KMS-11 (cell line): ENCODE measurements at regions not wholly inside any gene's neighbourhood (a gene's known extent, or its start where the extent isn't known, plus 50 kb on each side); places are given as distances from the start of the nearest gene placed in this dataset.
A peak's percentile ranks its signal among the peaks of the same experiment; 100 is the strongest.

Experiments used
- H2AFZ ChIP-seq: fragments of 200-600 bp; sonication (generic); 2 replicates; pipeline ENCODE4 v1.6.1; 2016; ENCODE audit warnings: antibody characterized with exemption, mixed run types, low read depth
- H3K27ac ChIP-seq: fragments of 200-600 bp; sonication (generic); 2 replicates; pipeline ENCODE4 v1.6.1; 2016; ENCODE audit warnings: mild to moderate bottlenecking, mixed run types
- H3K27me3 ChIP-seq: fragments of 200-600 bp; sonication (generic); 2 replicates; pipeline ENCODE4 v1.6.1; 2017; ENCODE audit warnings: mild to moderate bottlenecking, low read depth, mixed run types, moderate library complexity; ENCODE audit not compliant: insufficient read depth
- H3K36me3 ChIP-seq: fragments of 200-600 bp; sonication (generic); 2 replicates; pipeline ENCODE4 v1.6.1; 2017; ENCODE audit warnings: mild to moderate bottlenecking, mixed run types; ENCODE audit not compliant: insufficient read depth
- H3K4me1 ChIP-seq: fragments of 200-600 bp; sonication (generic); 2 replicates; pipeline ENCODE4 v1.6.1; 2016; ENCODE audit warnings: mild to moderate bottlenecking, low read depth, mixed run types; ENCODE audit not compliant: poor library complexity, severe bottlenecking
- H3K4me2 ChIP-seq: fragments of 200-600 bp; sonication (generic); 2 replicates; pipeline ENCODE4 v1.7.0; 2016; ENCODE audit warnings: mild to moderate bottlenecking, mixed run types
- H3K4me3 ChIP-seq: fragments of 200-600 bp; sonication (generic); IDR thresholded peaks from 2 replicates; pipeline ENCODE4 v1.6.1; 2017; ENCODE audit warnings: low read depth, low read length, mixed read lengths; ENCODE audit not compliant: insufficient read depth
- H3K79me2 ChIP-seq: fragments of 200-600 bp; sonication (generic); 2 replicates; pipeline ENCODE4 v1.6.1; 2016; ENCODE audit warnings: low read depth, mixed run types; ENCODE audit not compliant: insufficient read depth
- H3K9ac ChIP-seq: fragments of 200-600 bp; sonication (generic); 2 replicates; pipeline ENCODE4 v1.6.1; 2016; ENCODE audit warnings: mild to moderate bottlenecking, mixed run types
- H4K20me1 ChIP-seq: fragments of 200-600 bp; sonication (generic); 2 replicates; pipeline ENCODE4 v1.6.1; 2016; ENCODE audit warnings: mild to moderate bottlenecking, mixed run types; ENCODE audit not compliant: insufficient read depth
- CTCF ChIP-seq: fragments of 200-600 bp; sonication (generic); conservative IDR thresholded peaks from 2 replicates; pipeline ENCODE4 v1.6.1; 2017; ENCODE audit warnings: low read depth, mild to moderate bottlenecking, antibody characterized with exemption, low read length, moderate library complexity, mixed read lengths

- no peak overlapping the region for H3K4me3 ChIP-seq
- H3K4me1 ChIP-seq = no peaks in the 10 kb centered on the region
- no peak for TF ChIP-seq CTCF
- H3K9ac ChIP-seq = no peak overlapping the region
- H3K4me2 ChIP-seq = no peak overlapping the region
- H3K36me3 ChIP-seq = no peaks in the 10 kb centered on the region
- H3K79me2 ChIP-seq = no peaks in the 10 kb centered on the region
- no peaks in the 10 kb centered on the region for H4K20me1 ChIP-seq
- no peaks in the 10 kb centered on the region for H3K27me3 ChIP-seq
- no peak overlapping the region for H2AFZ ChIP-seq
- no peak overlapping the region for H3K27ac ChIP-seq
Measured at GRCh38 chr3:3545360-3545759, 253.9 kb upstream of the LRRN1 start.

- H3K9ac ChIP-seq = no peak overlapping the region
- H3K4me1 ChIP-seq = peaks cover under 1% of the 10 kb centered on the region
- no peaks in the 10 kb centered on the region for H3K79me2 ChIP-seq
- no peak for TF ChIP-seq CTCF
- no peak overlapping the region for H3K27ac ChIP-seq
- no peaks in the 10 kb centered on the region for H3K36me3 ChIP-seq
- H2AFZ ChIP-seq = no peak overlapping the region
- H3K27me3 ChIP-seq = no peaks in the 10 kb centered on the region
- H3K4me2 ChIP-seq = no peak overlapping the region
- no peaks in the 10 kb centered on the region for H4K20me1 ChIP-seq
- H3K4me3 ChIP-seq = no peak overlapping the region
Measured at GRCh38 chr3:3538451-3538850, 260.8 kb upstream of the LRRN1 start.

- H2AFZ ChIP-seq = no peak overlapping the region
- no peak overlapping the region for H3K9ac ChIP-seq
- no peaks in the 10 kb centered on the region for H3K36me3 ChIP-seq
- H3K4me1 ChIP-seq = peaks cover 30% of the 10 kb centered on the region
- no peak for TF ChIP-seq CTCF
- no peaks in the 10 kb centered on the region for H4K20me1 ChIP-seq
- no peak overlapping the region for H3K4me3 ChIP-seq
- peak overlapping the region; percentile 88; the same call in 1 of the 2 replicates for H3K27ac ChIP-seq
- H3K79me2 ChIP-seq = no peaks in the 10 kb centered on the region
- no peaks in the 10 kb centered on the region for H3K27me3 ChIP-seq
- H3K4me2 ChIP-seq = 0 out of 2 replicates have a peak overlapping the region, but pooled peaks have one; percentile 9
Measured at GRCh38 chr3:3532508-3532907, 266.7 kb upstream of the LRRN1 start.

GRCh38 chr3:3531476-3531875 lies 267.8 kb upstream of the LRRN1 start:
- TF ChIP-seq CTCF = no peak
- Histone ChIP-seq H3K9ac (peak overlapping the region; percentile 41; the same call in 1 of the 2 replicates), H3K4me1 (peaks cover 30% of the 10 kb centered on the region), H3K27ac (peak overlapping the region; percentile 88), H3K27me3 (no peaks in the 10 kb centered on the region), H4K20me1 (no peaks in the 10 kb centered on the region), H2AFZ (peak overlapping the region; percentile 66; the same call in 1 of the 2 replicates), H3K4me3 (no peak overlapping the region), H3K4me2 (peak overlapping the region; percentile 54), H3K79me2 (no peaks in the 10 kb centered on the region), H3K36me3 (no peaks in the 10 kb centered on the region)
